Ovary (tissue), 3 donors: ENCODE measurements at regions not wholly inside any gene's neighbourhood (a gene's known extent, or its start where the extent isn't known, plus 50 kb on each side); places are given as distances from the start of the nearest gene placed in this dataset.

Experiments used
- EP300 ChIP-seq: sonication (generic); formaldehyde crosslinking; IDR thresholded peaks from one replicate; pipeline ENCODE4 v1.6.1; 2017; ENCODE audit warnings: antibody characterized with exemption
- TF ChIP-seq, protein P1 (sequence below), 3 donors: fragments of 450-650 bp in 2 of 3; fragments of 200-600 bp in 1 of 3; IDR thresholded peaks; one replicate each; pipeline versions ENCODE4 v1.5.1 to v1.8.0; 2016 to 2022; ENCODE audit warnings: antibody characterized with exemption in 3 of 3, mild to moderate bottlenecking in 1 of 3
- donor health status: DM: no; HTN: no; CAD: no.

DNA sequence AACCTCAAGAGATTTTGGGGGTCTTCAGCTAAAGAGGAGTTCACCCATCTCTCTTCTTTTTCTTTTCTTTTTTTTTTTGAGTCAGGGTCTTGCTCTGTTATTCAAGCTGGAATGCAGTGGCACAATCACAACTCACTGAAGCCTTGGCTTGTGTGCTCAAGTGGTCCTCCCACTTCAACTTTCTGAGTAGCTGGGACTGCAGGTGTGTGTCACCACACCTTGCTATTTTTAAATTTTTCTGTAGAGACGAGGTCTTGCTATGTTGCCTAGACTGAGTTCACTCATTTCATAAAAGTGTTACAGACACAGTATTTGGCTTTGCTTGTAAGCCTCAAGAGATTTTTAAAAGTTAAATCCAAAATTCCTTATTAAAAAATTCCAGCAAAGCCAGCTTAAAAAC is 71.7 kb downstream of the OXSM start:
- TF ChIP-seq, protein P1, sequence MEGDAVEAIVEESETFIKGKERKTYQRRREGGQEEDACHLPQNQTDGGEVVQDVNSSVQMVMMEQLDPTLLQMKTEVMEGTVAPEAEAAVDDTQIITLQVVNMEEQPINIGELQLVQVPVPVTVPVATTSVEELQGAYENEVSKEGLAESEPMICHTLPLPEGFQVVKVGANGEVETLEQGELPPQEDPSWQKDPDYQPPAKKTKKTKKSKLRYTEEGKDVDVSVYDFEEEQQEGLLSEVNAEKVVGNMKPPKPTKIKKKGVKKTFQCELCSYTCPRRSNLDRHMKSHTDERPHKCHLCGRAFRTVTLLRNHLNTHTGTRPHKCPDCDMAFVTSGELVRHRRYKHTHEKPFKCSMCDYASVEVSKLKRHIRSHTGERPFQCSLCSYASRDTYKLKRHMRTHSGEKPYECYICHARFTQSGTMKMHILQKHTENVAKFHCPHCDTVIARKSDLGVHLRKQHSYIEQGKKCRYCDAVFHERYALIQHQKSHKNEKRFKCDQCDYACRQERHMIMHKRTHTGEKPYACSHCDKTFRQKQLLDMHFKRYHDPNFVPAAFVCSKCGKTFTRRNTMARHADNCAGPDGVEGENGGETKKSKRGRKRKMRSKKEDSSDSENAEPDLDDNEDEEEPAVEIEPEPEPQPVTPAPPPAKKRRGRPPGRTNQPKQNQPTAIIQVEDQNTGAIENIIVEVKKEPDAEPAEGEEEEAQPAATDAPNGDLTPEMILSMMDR (IDR thresholded peaks at IDR 0.05): no peak
- TF ChIP-seq EP300: no peak
